ENCODE measurements at regions not wholly inside any gene's neighbourhood (a gene's known extent, or its start where the extent isn't known, plus 50 kb on each side); places are given as distances from the start of the nearest gene placed in this dataset.

GRCh38 chr2:60695793-60696192, 60.3 kb upstream of the PAPOLG start:
- H3K27ac ChIP-seq (ENCODE audit: low read length) = no peak overlapping the region
- no peaks in the 10 kb centered on the region for H3F3A ChIP-seq (ENCODE audit: insufficient read depth, low read length)
- H3K27me3 ChIP-seq (replicated peaks; ENCODE audit: insufficient read depth, low read length) = no peaks in the 10 kb centered on the region
- no peaks in the 10 kb centered on the region for H3K79me2 ChIP-seq (ENCODE audit: low read length)
- no peaks in the 10 kb centered on the region for H3K36me3 ChIP-seq (replicated peaks; ENCODE audit: insufficient read depth, low read length)
- TF ChIP-seq EZH2 (optimal IDR thresholded peaks at IDR 0.05; ENCODE audit: low read depth, low read length) = no peak
- TF ChIP-seq EZH2phosphoT487 (IDR thresholded peaks at IDR 0.05; ENCODE audit: low read length) = no peak
- TF ChIP-seq CTCF (IDR thresholded peaks at IDR 0.05; ENCODE audit: low read length) = no peak
- H3K9me3 ChIP-seq (replicated peaks; ENCODE audit: insufficient read depth, low read length) = no peaks in the 10 kb centered on the region
- H3K9ac ChIP-seq (ENCODE audit: low read length) = no peak overlapping the region
- H3K4me2 ChIP-seq (ENCODE audit: low read depth, low read length) = no peak overlapping the region
- H3K4me3 ChIP-seq (ENCODE audit: low read length) = no peak overlapping the region
- H3K9me2 ChIP-seq (replicated peaks; ENCODE audit: insufficient read depth, low read length) = no peaks in the 10 kb centered on the region
- H3K4me1 ChIP-seq (ENCODE audit: low read length) = no peaks in the 10 kb centered on the region
- DNase-seq = no peak
- H2AFZ ChIP-seq (ENCODE audit: low read length) = no peak overlapping the region
- no peaks in the 10 kb centered on the region for H4K20me1 ChIP-seq (ENCODE audit: insufficient read depth, low read length)

DNA sequence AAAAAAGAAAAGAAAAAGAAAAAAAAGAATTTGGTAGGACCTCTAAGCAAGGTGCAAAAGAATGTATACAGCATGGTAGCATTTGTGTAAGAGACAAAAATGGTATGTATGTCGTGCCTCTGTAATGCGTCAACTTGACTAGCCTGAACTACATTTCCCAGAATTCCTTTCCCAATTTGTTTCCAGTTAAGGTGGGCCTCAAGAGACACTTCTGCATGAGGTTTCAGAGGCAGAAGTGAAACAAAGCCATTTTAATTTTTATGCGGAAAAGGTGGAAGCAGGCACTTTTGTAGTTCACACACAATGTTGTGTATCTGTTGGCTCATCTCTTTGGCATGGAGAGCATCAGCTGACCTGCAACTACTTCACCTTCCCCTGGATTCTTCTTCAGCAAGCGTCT, 56.5 kb upstream of the PAPOLG start:
- Histone ChIP-seq H3K9ac (ENCODE audit: low read length) (no peak overlapping the region), H3K4me3 (ENCODE audit: low read length) (no peak overlapping the region), H2AFZ (ENCODE audit: low read length) (no peak overlapping the region), H3K4me1 (ENCODE audit: low read length) (no peaks in the 10 kb centered on the region), H3F3A (ENCODE audit: insufficient read depth, low read length) (no peaks in the 10 kb centered on the region), H4K20me1 (ENCODE audit: insufficient read depth, low read length) (no peaks in the 10 kb centered on the region), H3K27ac (ENCODE audit: low read length) (no peak overlapping the region), H3K9me3 (replicated peaks; ENCODE audit: insufficient read depth, low read length) (no peaks in the 10 kb centered on the region), H3K9me2 (replicated peaks; ENCODE audit: insufficient read depth, low read length) (no peaks in the 10 kb centered on the region), H3K79me2 (ENCODE audit: low read length) (no peaks in the 10 kb centered on the region), H3K27me3 (replicated peaks; ENCODE audit: insufficient read depth, low read length) (no peaks in the 10 kb centered on the region), H3K36me3 (replicated peaks; ENCODE audit: insufficient read depth, low read length) (no peaks in the 10 kb centered on the region), H3K4me2 (ENCODE audit: low read depth, low read length) (no peak overlapping the region)
- no peak for TF ChIP-seq EZH2phosphoT487 (IDR thresholded peaks at IDR 0.05; ENCODE audit: low read length)
- no peak for TF ChIP-seq EZH2 (optimal IDR thresholded peaks at IDR 0.05; ENCODE audit: low read depth, low read length)
- TF ChIP-seq CTCF (IDR thresholded peaks at IDR 0.05; ENCODE audit: low read length) = no peak
- no peak for DNase-seq

DNA sequence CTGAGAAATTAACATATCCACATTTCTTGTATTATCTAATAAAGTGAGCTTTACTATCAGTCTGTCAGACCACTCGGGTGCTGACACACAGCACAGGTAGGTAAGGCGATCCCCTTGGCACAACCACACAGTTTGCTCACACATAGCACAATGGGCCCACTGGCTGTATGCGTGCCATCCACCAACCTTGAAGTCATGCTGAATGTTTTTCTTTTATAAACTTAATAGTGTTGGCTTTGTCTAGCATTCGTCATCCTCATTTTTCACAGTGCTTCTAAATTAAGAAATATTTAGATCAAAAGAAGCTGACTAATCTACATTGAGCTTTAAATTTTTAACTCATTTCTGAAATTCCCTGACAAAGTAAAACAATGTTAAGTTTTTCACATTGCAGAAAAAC, 50.0 kb upstream of the PAPOLG start:
- H3K36me3 ChIP-seq (replicated peaks; ENCODE audit: insufficient read depth, low read length) = no peaks in the 10 kb centered on the region
- no peaks in the 10 kb centered on the region for H3K9me2 ChIP-seq (replicated peaks; ENCODE audit: insufficient read depth, low read length)
- TF ChIP-seq EZH2phosphoT487 (IDR thresholded peaks at IDR 0.05; ENCODE audit: low read length) (no peak), CTCF (IDR thresholded peaks at IDR 0.05; ENCODE audit: low read length) (no peak), EZH2 (optimal IDR thresholded peaks at IDR 0.05; ENCODE audit: low read depth, low read length) (no peak)
- no peaks in the 10 kb centered on the region for H3K79me2 ChIP-seq (ENCODE audit: low read length)
- no peaks in the 10 kb centered on the region for H4K20me1 ChIP-seq (ENCODE audit: insufficient read depth, low read length)
- H3K4me1 ChIP-seq (ENCODE audit: low read length) = 0 out of 2 replicates have a peak, but pooled peaks cover 3% of the 10 kb centered on the region
- H3K9ac ChIP-seq (ENCODE audit: low read length) = no peak overlapping the region
- no peak overlapping the region for H3K27ac ChIP-seq (ENCODE audit: low read length)
- no peak overlapping the region for H3K4me2 ChIP-seq (ENCODE audit: low read depth, low read length)
- DNase-seq = no peak
- no peaks in the 10 kb centered on the region for H3F3A ChIP-seq (ENCODE audit: insufficient read depth, low read length)
- no peaks in the 10 kb centered on the region for H3K9me3 ChIP-seq (replicated peaks; ENCODE audit: insufficient read depth, low read length)
- H2AFZ ChIP-seq (ENCODE audit: low read length) = no peak overlapping the region
- H3K27me3 ChIP-seq (replicated peaks; ENCODE audit: insufficient read depth, low read length) = no peaks in the 10 kb centered on the region
- H3K4me3 ChIP-seq (ENCODE audit: low read length) = no peak overlapping the region
